LoVo (cell line): ENCODE measurements at regions not wholly inside any gene's neighbourhood (a gene's known extent, or its start where the extent isn't known, plus 50 kb on each side); places are given as distances from the start of the nearest gene placed in this dataset.

ENCODE experiments used
- DNase-seq: peaks from one replicate; pipeline ENCODE4 v3.0.0-alpha.2; 2016; ENCODE audit warnings: low spot score

DNA sequence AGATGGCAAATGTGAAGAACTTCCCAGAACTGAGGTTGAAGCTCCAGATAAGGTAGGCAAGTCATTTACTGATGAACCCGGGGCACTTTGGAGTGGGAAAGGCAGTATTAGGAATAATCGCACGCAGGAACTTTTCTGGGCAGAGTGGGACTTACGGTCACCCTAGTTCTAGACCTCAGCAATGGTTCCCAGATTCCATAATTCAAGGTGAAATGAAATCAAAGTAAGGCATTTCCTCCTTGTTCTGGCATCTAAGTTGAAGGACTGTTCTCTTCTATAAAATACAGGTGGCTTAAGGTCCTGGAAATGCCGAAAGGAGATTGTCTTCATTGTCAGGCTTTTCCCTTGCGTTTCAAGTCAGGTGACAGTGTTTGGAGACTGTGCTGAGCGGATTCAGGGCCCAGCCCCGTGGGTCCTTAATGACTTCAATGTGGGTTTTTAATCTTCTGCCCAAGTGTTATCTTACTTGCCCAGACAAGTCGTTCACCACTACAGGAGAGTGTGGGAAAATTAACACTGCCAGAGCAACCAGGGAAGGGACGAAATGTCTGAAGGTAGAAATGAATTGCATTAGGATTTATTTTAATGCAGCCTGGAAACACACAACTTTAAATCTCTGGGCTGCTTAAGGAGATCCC is 52.1 kb upstream of the STOX2 start:
- DNase-seq = no peak

DNA sequence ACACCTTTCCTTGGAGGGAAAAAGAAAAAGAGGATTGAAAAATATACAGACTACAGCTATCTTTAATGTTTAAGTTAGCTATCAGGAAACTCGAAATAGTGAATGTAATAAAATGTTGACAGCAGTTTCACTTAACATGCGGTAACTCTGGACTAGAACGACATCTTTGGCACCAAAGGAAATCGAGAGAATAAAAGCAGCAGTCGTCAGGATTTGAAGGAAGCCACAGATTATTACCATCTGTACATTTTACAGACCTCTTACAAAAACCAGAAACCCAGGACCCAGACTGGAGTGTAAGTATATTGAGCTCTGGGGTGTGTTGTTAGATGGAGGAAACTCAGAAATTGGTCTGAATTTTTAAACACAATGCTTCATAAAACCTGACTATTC is 51.6 kb upstream of the STOX2 start:
- no peak for DNase-seq
